ENCODE measurements at regions not wholly inside any gene's neighbourhood (a gene's known extent, or its start where the extent isn't known, plus 50 kb on each side); places are given as distances from the start of the nearest gene placed in this dataset.

DNA sequence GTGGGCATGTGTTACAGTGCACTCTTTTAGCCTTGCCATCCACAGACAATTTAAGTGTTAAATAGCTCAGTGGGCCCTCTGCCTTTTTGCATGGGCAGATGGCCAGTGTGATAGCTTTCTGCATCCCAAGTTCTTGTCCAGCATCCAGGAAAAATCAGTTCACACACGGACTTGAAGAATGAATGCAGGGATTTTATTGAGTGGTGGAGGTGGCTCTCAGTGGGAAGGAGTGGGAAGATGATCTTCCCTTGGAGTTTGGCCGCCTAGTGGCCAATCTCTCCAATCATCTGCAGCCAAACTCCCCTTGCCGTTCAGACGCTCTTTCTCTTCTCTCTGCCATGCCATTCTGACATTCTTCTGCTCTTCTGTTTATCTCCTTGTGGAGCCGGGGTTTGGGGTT, 322.4 kb upstream of the GRAMD2B start:
- TF ChIP-seq POLR2A (IDR thresholded peaks at IDR 0.05; ENCODE audit: low read depth, low read length) (no peak), TAF1 (IDR thresholded peaks at IDR 0.05; ENCODE audit: borderline replicate concordance, low read depth, low read length) (no peak)

Measured in GM12892 (cell line).